ENCODE measurements at regions not wholly inside any gene's neighbourhood (a gene's known extent, or its start where the extent isn't known, plus 50 kb on each side); places are given as distances from the start of the nearest gene placed in this dataset.

DNA sequence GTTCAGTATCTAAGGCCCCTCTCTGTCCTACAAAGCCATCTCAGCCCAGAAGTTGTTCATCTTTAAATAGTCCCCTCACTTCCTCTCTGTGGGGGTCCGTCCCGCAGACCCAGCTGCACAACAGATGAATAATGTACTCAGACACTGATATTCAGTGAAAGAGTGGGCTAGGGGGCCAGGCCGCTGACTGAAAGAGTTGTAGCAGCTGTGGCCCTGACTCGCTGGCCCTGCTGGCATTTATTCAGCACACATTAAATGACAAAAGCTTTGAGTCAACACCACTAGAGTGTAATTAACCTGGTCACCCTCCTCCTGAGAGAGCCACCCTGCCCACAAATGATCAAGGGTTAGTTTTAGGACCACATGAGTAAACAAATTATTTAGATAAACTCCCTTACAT is 76.3 kb downstream of the MED10 start:
- TF ChIP-seq, protein P1, sequence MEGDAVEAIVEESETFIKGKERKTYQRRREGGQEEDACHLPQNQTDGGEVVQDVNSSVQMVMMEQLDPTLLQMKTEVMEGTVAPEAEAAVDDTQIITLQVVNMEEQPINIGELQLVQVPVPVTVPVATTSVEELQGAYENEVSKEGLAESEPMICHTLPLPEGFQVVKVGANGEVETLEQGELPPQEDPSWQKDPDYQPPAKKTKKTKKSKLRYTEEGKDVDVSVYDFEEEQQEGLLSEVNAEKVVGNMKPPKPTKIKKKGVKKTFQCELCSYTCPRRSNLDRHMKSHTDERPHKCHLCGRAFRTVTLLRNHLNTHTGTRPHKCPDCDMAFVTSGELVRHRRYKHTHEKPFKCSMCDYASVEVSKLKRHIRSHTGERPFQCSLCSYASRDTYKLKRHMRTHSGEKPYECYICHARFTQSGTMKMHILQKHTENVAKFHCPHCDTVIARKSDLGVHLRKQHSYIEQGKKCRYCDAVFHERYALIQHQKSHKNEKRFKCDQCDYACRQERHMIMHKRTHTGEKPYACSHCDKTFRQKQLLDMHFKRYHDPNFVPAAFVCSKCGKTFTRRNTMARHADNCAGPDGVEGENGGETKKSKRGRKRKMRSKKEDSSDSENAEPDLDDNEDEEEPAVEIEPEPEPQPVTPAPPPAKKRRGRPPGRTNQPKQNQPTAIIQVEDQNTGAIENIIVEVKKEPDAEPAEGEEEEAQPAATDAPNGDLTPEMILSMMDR (IDR thresholded peaks at IDR 0.05), result no peak
- H3K9me3 Mint-ChIP-seq, result no peaks in the 10 kb centered on the region
- intact Hi-C loops (cut with micrococcal nuclease), result no loop called here
- ChIA-PET CTCF (no interaction called here), POLR2A (no interaction called here)
- no peak overlapping the region for H3K27ac Mint-ChIP-seq
- H3K4me1 Mint-ChIP-seq (ENCODE audit: low read depth), result no peaks in the 10 kb centered on the region
- no peak for ATAC-seq
- DNase-seq, result no peak
- H3K36me3 Mint-ChIP-seq (ENCODE audit: low read depth), result no peaks in the 10 kb centered on the region
- no peak overlapping the region for H3K4me3 Mint-ChIP-seq
- peaks cover 8% of the 10 kb centered on the region for H3K27me3 Mint-ChIP-seq

DNA sequence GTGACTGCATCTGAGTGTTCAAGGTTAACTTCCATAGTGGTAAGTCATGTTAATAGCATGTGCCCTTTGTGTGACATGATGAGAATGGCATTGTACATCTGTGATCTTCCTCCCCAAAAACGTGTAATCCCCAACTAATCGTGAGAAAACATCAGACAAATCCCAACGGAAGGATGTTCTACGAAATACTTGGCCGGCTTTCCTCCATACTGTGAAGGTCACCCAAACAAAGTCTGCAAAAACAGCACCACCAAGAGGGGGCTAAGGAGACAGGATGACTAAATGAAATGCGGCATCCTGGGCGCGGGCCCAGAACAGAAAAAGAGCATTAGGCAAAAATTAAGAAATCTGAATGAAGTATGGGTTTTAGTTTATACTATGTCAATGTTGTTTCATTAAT is 81.8 kb downstream of the MED10 start:
- no peaks in the 10 kb centered on the region for H3K9me3 Mint-ChIP-seq
- H3K4me1 Mint-ChIP-seq (ENCODE audit: low read depth), result no peaks in the 10 kb centered on the region
- ATAC-seq (no peak), DNase-seq (no peak)
- H3K27me3 Mint-ChIP-seq, result peaks cover 8% of the 10 kb centered on the region
- TF ChIP-seq, protein P1 (IDR thresholded peaks at IDR 0.05), result no peak
- intact Hi-C loops (cut with micrococcal nuclease), result no loop called here
- no peaks in the 10 kb centered on the region for H3K36me3 Mint-ChIP-seq (ENCODE audit: low read depth)
- H3K4me3 Mint-ChIP-seq, result no peak overlapping the region
- H3K27ac Mint-ChIP-seq, result no peak overlapping the region
- ChIA-PET CTCF (no interaction called here), POLR2A (interaction anchor here (0.6 kb wide), 1 partner anchor 48 kb away, joined by 3 read pairs; no protein-coding TSS in a partner anchor)

DNA sequence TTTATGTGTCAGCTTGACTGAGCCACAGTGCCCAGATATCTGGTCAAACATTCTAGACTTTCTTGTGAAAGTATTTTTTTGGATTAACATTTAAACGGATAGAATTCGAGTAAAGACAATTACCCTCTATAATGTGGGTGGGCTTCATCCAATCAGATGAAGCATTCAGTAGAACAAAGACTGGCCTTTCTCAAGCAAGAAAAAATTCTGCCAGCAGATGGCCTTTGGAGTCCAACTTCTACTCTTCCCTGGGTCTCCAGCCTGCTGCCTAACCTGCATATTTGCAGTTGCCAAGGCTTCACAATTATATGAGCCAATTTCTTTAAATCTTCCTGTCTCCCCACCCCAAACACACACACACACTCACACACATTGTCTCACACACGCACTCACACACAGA is 86.4 kb downstream of the MED10 start:
- peak; percentile 24 for DNase-seq
- H3K27ac Mint-ChIP-seq, result no peak overlapping the region
- H3K9me3 Mint-ChIP-seq, result no peaks in the 10 kb centered on the region
- H3K4me1 Mint-ChIP-seq (ENCODE audit: low read depth), result no peaks in the 10 kb centered on the region
- ChIA-PET CTCF (interaction anchor here (1.1 kb wide), 1 partner anchor 143 kb away, joined by 3 read pairs; no protein-coding TSS in a partner anchor), POLR2A (no interaction called here)
- peaks cover 5% of the 10 kb centered on the region for H3K27me3 Mint-ChIP-seq
- TF ChIP-seq, protein P1 (IDR thresholded peaks at IDR 0.05), result no peak
- no peak overlapping the region for H3K4me3 Mint-ChIP-seq
- no peaks in the 10 kb centered on the region for H3K36me3 Mint-ChIP-seq (ENCODE audit: low read depth)
- ATAC-seq, result no peak
- intact Hi-C loops (cut with micrococcal nuclease), result no loop called here

DNA sequence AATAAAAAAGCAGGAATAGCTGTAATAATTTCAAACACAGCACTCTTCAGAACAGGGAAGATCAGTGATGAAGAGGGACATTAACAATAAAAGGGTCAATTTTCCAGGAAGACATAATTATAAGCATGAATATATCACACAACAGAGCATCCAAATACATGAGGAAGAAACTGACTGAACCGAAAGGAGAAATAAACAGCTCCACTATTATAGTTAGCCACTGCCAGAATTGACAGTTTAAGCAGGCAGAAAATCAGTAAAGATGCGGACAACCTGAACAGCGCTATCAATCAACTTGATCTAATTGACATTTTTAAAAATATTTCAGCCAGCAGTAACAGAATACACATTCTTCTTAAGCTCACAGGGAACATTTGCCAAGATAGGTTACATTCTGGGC is 89.1 kb downstream of the MED10 start:
- POLR2A ChIA-PET, result no interaction called here
- no peaks in the 10 kb centered on the region for H3K36me3 Mint-ChIP-seq (ENCODE audit: low read depth)
- CTCF ChIA-PET, result no interaction called here
- H3K27ac Mint-ChIP-seq, result no peak overlapping the region
- no peaks in the 10 kb centered on the region for H3K9me3 Mint-ChIP-seq
- H3K4me1 Mint-ChIP-seq (ENCODE audit: low read depth), result no peaks in the 10 kb centered on the region
- ATAC-seq (no peak), DNase-seq (no peak)
- peaks cover 3% of the 10 kb centered on the region for H3K27me3 Mint-ChIP-seq
- TF ChIP-seq, protein P1 (IDR thresholded peaks at IDR 0.05), result no peak
- no peak overlapping the region for H3K4me3 Mint-ChIP-seq
- intact Hi-C loops (cut with micrococcal nuclease), result no loop called here

GRCh38 chr5:6287176-6287575 is 91.2 kb downstream of the MED10 start:
- H3K36me3 Mint-ChIP-seq (ENCODE audit: low read depth), result no peaks in the 10 kb centered on the region
- H3K27me3 Mint-ChIP-seq, result peaks cover 4% of the 10 kb centered on the region
- no peak for ATAC-seq
- TF ChIP-seq, protein P1 (IDR thresholded peaks at IDR 0.05), result no peak
- ChIA-PET POLR2A (no interaction called here), CTCF (no interaction called here)
- no peak overlapping the region for H3K27ac Mint-ChIP-seq
- intact Hi-C loops (cut with micrococcal nuclease), result no loop called here
- DNase-seq, result no peak
- H3K9me3 Mint-ChIP-seq, result no peaks in the 10 kb centered on the region
- no peaks in the 10 kb centered on the region for H3K4me1 Mint-ChIP-seq (ENCODE audit: low read depth)
- no peak overlapping the region for H3K4me3 Mint-ChIP-seq

Data from activated CD8-positive, alpha-beta T cell treated with anti-CD3 and anti-CD28 coated beads for 36 hours (primary cell).